ENCODE measurements at regions not wholly inside any gene's neighbourhood (a gene's known extent, or its start where the extent isn't known, plus 50 kb on each side); places are given as distances from the start of the nearest gene placed in this dataset.

DNA sequence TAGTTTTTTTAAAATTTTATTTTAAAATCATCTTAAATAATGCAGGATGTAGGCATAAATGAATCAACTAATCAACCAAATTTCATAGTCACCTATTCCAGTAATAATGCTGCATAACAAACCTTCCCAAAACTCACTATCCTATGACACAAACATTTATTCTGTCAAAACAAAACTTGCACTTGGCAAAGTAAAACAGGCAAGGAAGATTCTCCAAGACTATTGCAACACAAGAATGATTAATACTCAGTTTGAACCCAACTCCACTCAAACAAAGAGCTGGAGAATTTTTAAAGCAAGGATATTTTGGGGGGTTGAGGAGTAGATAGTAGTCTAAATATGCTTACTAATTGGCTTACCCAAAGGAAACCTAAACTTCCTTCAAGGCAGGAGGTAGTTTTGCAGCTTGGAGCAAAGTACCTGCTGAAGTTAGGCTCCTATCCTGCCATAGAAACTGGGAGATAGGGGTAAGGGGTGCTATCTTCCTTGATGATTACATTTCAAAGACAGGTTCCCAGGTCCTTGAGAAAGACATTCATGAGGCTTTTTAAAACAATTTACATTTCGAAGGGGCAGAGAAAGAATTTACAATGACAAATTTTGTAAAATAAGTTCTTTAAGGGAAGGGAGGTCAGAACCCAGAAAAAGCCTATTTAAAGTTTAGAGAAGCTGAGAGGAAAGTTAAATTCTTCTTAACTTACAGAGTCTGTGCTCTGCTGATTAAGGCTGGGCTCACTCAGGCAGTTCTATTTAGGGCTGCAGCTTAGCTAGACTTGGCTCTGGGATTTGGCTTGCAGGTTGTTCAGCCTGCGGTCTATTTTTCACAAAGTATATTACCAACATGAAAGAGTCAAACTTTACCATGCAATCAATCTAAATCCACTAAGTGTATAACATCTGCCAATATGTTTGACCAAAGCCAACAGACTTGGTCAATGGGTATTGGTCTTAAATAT is 549.0 kb downstream of the KCTD12 start:
- no peak for DNase-seq (ENCODE audit: low spot score)
- H3K4me1 Mint-ChIP-seq (ENCODE audit: low read depth), result no peaks in the 10 kb centered on the region
- no peaks in the 10 kb centered on the region for H3K36me3 Mint-ChIP-seq (ENCODE audit: low read depth)
- H3K9me3 Mint-ChIP-seq, result no peaks in the 10 kb centered on the region
- H3K4me3 Mint-ChIP-seq (ENCODE audit: low read depth), result no peak overlapping the region
- no peaks in the 10 kb centered on the region for H3K27me3 Mint-ChIP-seq (ENCODE audit: low read depth)
- intact Hi-C loops (cut with micrococcal nuclease), result no loop called here
- no peak overlapping the region for H3K27ac Mint-ChIP-seq

- DNase-seq (ENCODE audit: low spot score), result no peak
- Mint-ChIP-seq H3K27me3 (ENCODE audit: low read depth) (no peaks in the 10 kb centered on the region), H3K9me3 (no peaks in the 10 kb centered on the region), H3K4me3 (ENCODE audit: low read depth) (no peak overlapping the region), H3K27ac (no peak overlapping the region), H3K36me3 (ENCODE audit: low read depth) (no peaks in the 10 kb centered on the region), H3K4me1 (ENCODE audit: low read depth) (no peaks in the 10 kb centered on the region)
- intact Hi-C loops (cut with micrococcal nuclease), result no loop called here
Measured at GRCh38 chr13:76335463-76335862, 550.7 kb downstream of the KCTD12 start.

DNA sequence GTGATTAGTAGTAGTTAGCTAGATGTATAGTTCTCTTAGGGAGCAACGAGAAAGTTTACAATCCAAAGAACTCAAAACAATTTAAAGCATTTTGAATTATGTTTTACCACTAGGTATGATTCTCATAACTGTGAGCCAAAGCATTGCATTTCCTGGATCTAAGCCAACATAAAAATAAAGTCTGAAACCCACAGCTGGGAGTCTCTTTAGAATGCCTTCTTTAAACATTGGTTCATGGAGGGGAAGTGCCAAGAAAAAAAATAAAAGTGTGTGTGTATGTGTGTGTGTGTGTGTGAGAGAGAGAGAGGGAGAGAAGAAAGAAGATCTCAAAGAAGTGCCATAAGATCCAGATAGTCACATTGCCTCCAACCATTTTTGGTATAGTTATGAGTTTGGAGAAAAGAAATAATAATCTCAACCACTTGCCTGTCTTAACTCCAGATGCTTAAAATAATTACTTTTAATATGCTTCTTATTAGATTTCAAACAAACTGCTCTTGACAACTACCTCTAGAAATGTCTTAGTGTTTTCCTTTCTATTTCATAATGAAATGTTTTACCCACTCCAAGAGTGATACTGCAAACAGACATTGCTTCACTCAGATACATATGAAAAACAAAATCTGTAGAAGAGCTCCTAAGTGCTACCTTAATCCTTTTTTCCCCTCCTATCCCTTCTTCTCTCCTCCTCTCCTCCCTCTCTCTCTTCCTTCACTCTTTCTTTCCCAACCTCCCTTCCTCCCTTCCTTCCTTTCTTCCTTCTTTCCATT is 554.1 kb downstream of the KCTD12 start:
- no peak overlapping the region for H3K27ac Mint-ChIP-seq

GRCh38 chr13:76330761-76331160 is 555.4 kb downstream of the KCTD12 start:
- H3K4me3 Mint-ChIP-seq (ENCODE audit: low read depth), result no peak overlapping the region
- no peaks in the 10 kb centered on the region for H3K36me3 Mint-ChIP-seq (ENCODE audit: low read depth)
- no peaks in the 10 kb centered on the region for H3K27me3 Mint-ChIP-seq (ENCODE audit: low read depth)
- DNase-seq (ENCODE audit: low spot score), result no peak
- intact Hi-C loops (cut with micrococcal nuclease), result no loop called here
- no peak overlapping the region for H3K27ac Mint-ChIP-seq
- H3K9me3 Mint-ChIP-seq, result no peaks in the 10 kb centered on the region
- no peaks in the 10 kb centered on the region for H3K4me1 Mint-ChIP-seq (ENCODE audit: low read depth)

More for the DNA sequence above, 554.1 kb downstream of the KCTD12 start:
- Mint-ChIP-seq H3K27me3 (ENCODE audit: low read depth) (no peaks in the 10 kb centered on the region), H3K9me3 (no peaks in the 10 kb centered on the region), H3K36me3 (ENCODE audit: low read depth) (no peaks in the 10 kb centered on the region), H3K4me1 (ENCODE audit: low read depth) (no peaks in the 10 kb centered on the region), H3K4me3 (ENCODE audit: low read depth) (no peak overlapping the region)
- intact Hi-C loops (cut with micrococcal nuclease), result no loop called here
- no peak for DNase-seq (ENCODE audit: low spot score)

GRCh38 chr13:76329866-76330580 is 556.2 kb downstream of the KCTD12 start:
- Mint-ChIP-seq H3K27ac (no peak overlapping the region), H3K27me3 (ENCODE audit: low read depth) (no peaks in the 10 kb centered on the region), H3K4me1 (ENCODE audit: low read depth) (no peaks in the 10 kb centered on the region), H3K4me3 (ENCODE audit: low read depth) (no peak overlapping the region), H3K36me3 (ENCODE audit: low read depth) (no peaks in the 10 kb centered on the region), H3K9me3 (no peaks in the 10 kb centered on the region)
- intact Hi-C loops (cut with micrococcal nuclease), result no loop called here
- DNase-seq (ENCODE audit: low spot score), result no peak

GRCh38 chr13:76329004-76329403 is 557.2 kb downstream of the KCTD12 start:
- Mint-ChIP-seq H3K27me3 (ENCODE audit: low read depth) (no peaks in the 10 kb centered on the region), H3K27ac (no peak overlapping the region), H3K36me3 (ENCODE audit: low read depth) (no peaks in the 10 kb centered on the region), H3K4me3 (ENCODE audit: low read depth) (no peak overlapping the region), H3K4me1 (ENCODE audit: low read depth) (no peaks in the 10 kb centered on the region), H3K9me3 (no peaks in the 10 kb centered on the region)
- DNase-seq (ENCODE audit: low spot score), result no peak
- intact Hi-C loops (cut with micrococcal nuclease), result no loop called here

- DNase-seq (ENCODE audit: low spot score), result no peak
- Mint-ChIP-seq H3K36me3 (ENCODE audit: low read depth) (no peaks in the 10 kb centered on the region), H3K4me3 (ENCODE audit: low read depth) (no peak overlapping the region), H3K4me1 (ENCODE audit: low read depth) (no peaks in the 10 kb centered on the region), H3K27ac (no peak overlapping the region), H3K27me3 (ENCODE audit: low read depth) (no peaks in the 10 kb centered on the region), H3K9me3 (no peaks in the 10 kb centered on the region)
- intact Hi-C loops (cut with micrococcal nuclease), result no loop called here
Measured at GRCh38 chr13:76326343-76326742, 559.9 kb downstream of the KCTD12 start.

DNA sequence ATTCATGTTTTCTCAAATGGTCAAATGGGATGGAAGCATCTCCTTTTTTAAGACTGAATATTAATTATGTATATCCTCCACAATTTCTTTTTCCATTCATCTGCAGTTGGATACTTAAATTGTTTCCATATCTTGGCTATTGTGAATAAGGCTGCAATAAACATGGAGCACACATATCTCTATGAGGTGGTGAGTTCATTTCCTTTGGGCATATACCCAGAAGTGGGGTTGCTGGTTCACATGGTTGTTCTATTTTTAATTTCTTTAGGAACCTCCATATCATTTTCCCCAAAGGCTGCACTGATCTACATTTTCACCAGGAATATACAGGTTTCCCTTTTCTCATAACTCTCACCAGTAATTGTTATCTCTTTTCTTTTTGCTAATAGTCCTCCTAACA is 566.3 kb downstream of the KCTD12 start:
- Mint-ChIP-seq H3K27ac (no peak overlapping the region), H3K4me1 (ENCODE audit: low read depth) (no peaks in the 10 kb centered on the region), H3K36me3 (ENCODE audit: low read depth) (no peaks in the 10 kb centered on the region), H3K4me3 (ENCODE audit: low read depth) (no peak overlapping the region), H3K27me3 (ENCODE audit: low read depth) (no peaks in the 10 kb centered on the region), H3K9me3 (no peaks in the 10 kb centered on the region)
- intact Hi-C loops (cut with micrococcal nuclease), result no loop called here
- no peak for DNase-seq (ENCODE audit: low spot score)

DNA sequence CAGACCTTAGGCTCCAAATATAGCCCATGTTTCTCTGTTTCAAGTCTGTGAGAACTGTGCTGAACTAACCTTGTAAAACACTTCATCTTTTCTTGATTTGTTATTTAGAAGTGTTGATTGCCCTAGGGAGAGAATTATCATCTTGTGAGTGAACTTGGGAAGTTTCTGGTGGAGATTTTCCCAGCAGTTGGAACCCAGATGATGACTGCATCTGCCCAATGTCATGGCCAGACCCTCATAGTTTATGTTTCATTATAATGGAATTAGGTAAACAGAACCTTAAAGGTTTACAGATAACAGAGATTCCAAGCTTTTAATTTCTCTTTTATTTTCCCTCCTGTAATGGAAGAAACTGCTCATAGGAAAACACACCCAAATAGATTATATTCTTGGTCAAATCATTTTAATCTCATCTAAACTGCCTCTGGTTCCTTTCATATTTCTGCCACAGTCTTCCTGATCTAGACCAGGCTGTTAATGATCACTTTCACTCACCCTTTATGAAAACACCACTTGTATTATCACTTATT is 569.1 kb downstream of the KCTD12 start:
- no peak overlapping the region for H3K4me3 Mint-ChIP-seq (ENCODE audit: low read depth)
- H3K9me3 Mint-ChIP-seq, result no peaks in the 10 kb centered on the region
- no peaks in the 10 kb centered on the region for H3K27me3 Mint-ChIP-seq (ENCODE audit: low read depth)
- intact Hi-C loops (cut with micrococcal nuclease), result no loop called here
- H3K27ac Mint-ChIP-seq, result no peak overlapping the region
- no peaks in the 10 kb centered on the region for H3K36me3 Mint-ChIP-seq (ENCODE audit: low read depth)
- DNase-seq (ENCODE audit: low spot score), result no peak
- H3K4me1 Mint-ChIP-seq (ENCODE audit: low read depth), result no peaks in the 10 kb centered on the region

DNA sequence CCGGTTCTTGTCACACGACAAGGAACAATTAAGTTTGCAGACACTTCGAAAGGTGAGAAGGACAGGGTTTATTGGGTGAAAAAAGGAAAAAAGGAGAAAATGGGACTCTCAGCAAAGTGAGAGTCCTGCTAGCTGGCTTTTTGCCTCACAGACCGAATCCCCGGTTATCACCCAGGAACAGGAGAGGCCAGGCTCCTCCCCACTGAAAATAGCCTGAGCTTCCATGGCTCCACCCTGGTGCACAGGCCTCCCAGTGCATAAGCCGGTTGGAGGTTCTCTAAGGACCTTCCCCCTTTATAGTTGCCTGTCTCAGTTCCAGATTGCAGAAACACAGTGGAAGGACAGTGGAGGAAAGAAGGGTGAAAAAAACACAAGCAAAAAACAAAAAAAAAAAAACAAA is 571.7 kb downstream of the KCTD12 start:
- Mint-ChIP-seq H3K36me3 (ENCODE audit: low read depth) (no peaks in the 10 kb centered on the region), H3K4me3 (ENCODE audit: low read depth) (no peak overlapping the region), H3K27me3 (ENCODE audit: low read depth) (no peaks in the 10 kb centered on the region), H3K27ac (no peak overlapping the region), H3K4me1 (ENCODE audit: low read depth) (no peaks in the 10 kb centered on the region), H3K9me3 (no peaks in the 10 kb centered on the region)
- no peak for DNase-seq (ENCODE audit: low spot score)
- intact Hi-C loops (cut with micrococcal nuclease), result no loop called here

GRCh38 chr13:76307142-76307541 is 579.1 kb downstream of the KCTD12 start:
- H3K27ac Mint-ChIP-seq, result no peak overlapping the region
- no peaks in the 10 kb centered on the region for H3K4me1 Mint-ChIP-seq (ENCODE audit: low read depth)
- H3K9me3 Mint-ChIP-seq, result no peaks in the 10 kb centered on the region
- no peaks in the 10 kb centered on the region for H3K36me3 Mint-ChIP-seq (ENCODE audit: low read depth)
- no peaks in the 10 kb centered on the region for H3K27me3 Mint-ChIP-seq (ENCODE audit: low read depth)
- H3K4me3 Mint-ChIP-seq (ENCODE audit: low read depth), result no peak overlapping the region
- intact Hi-C loops (cut with micrococcal nuclease), result no loop called here
- DNase-seq (ENCODE audit: low spot score), result no peak

GRCh38 chr13:76300688-76301087 is 585.5 kb downstream of the KCTD12 start:
- Mint-ChIP-seq H3K4me1 (ENCODE audit: low read depth) (no peaks in the 10 kb centered on the region), H3K27ac (no peak overlapping the region), H3K4me3 (ENCODE audit: low read depth) (no peak overlapping the region), H3K9me3 (no peaks in the 10 kb centered on the region), H3K27me3 (ENCODE audit: low read depth) (no peaks in the 10 kb centered on the region), H3K36me3 (ENCODE audit: low read depth) (no peaks in the 10 kb centered on the region)
- no peak for DNase-seq (ENCODE audit: low spot score)
- intact Hi-C loops (cut with micrococcal nuclease), result no loop called here

Data from activated T-helper 2 cell treated with anti-CD3 and anti-CD28 coated beads, Interferon-gamma antibody, Interleukin-2, Interleukin-4, amounts not matched to agents 10 μg/mL and 5 μg/mL and 100 μg/mL, durations not matched to agents 14 hours and 24 hours and 36 hours (primary cell).